ENCODE measurements at regions not wholly inside any gene's neighbourhood (a gene's known extent, or its start where the extent isn't known, plus 50 kb on each side); places are given as distances from the start of the nearest gene placed in this dataset.

GRCh38 chr17:12386225-12386624 is 279.5 kb upstream of the MYOCD start:
- Histone ChIP-seq H3K27ac (ENCODE audit: low read length) (no peak overlapping the region), H3K4me3 (ENCODE audit: low read depth in 1 of 2, low read length in 2 of 2) (no peak overlapping the region), H3K27me3 (ENCODE audit: low read depth, low read length) (no peaks in the 10 kb centered on the region), H3K36me3 (ENCODE audit: control insufficient read depth in 1 of 2, insufficient read depth in 2 of 2, low read length in 2 of 2) (no peaks in the 10 kb centered on the region), H3K4me1 (ENCODE audit: control insufficient read depth in 1 of 2, insufficient read depth in 2 of 2, low read length in 2 of 2) (no peaks in the 10 kb centered on the region), H3K9me3 (ENCODE audit: control insufficient read depth in 1 of 2, low read length in 2 of 2) (no peaks in the 10 kb centered on the region)

DNA sequence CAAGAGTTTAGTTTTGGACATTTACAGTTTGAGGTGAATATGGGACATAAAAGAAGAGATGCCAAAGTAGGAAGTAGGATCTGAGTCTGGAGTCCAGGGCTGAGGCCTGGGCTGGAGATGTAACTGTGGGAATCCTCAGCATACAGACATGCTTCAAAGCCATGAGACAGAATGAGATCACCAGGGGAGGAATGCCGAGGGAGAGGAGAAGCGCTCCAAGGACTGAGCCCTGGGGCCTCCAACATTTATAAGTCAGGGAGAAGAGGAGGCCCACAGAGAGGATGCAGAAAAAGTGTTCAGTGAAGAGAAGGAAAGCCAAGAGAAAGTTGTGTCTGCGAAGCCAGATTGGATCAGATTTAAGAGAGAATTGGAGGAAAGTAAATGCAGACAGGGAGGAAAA is 277.5 kb upstream of the MYOCD start:
- Histone ChIP-seq H3K27me3 (ENCODE audit: low read depth, low read length) (no peaks in the 10 kb centered on the region), H3K4me1 (ENCODE audit: control insufficient read depth in 1 of 2, insufficient read depth in 2 of 2, low read length in 2 of 2) (no peaks in the 10 kb centered on the region), H3K9me3 (ENCODE audit: control insufficient read depth in 1 of 2, low read length in 2 of 2) (no peaks in the 10 kb centered on the region), H3K27ac (ENCODE audit: low read length) (no peak overlapping the region), H3K4me3 (ENCODE audit: low read depth in 1 of 2, low read length in 2 of 2) (no peak overlapping the region), H3K36me3 (ENCODE audit: control insufficient read depth in 1 of 2, insufficient read depth in 2 of 2, low read length in 2 of 2) (no peaks in the 10 kb centered on the region)

DNA sequence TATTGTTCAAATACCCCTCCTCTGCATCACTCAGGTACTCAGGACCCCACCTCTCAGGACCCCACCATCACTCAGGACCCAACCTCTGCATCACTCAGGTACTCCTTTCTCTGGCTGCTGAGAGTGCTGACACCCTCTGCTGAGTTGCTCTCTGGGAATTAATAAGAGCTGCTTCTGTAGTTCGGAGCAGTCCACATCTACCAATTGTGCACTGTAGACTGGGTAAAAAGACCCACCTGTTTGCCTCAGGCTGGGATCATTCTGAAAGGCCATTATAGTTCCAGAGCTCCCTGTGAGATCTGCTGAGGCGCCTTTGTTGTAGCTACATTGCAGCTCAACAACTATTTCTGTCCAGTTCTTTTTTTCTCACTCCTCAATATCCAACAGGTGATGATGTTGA is 276.3 kb upstream of the MYOCD start:
- Histone ChIP-seq H3K9me3 (ENCODE audit: control insufficient read depth in 1 of 2, low read length in 2 of 2) (no peaks in the 10 kb centered on the region), H3K36me3 (ENCODE audit: control insufficient read depth in 1 of 2, insufficient read depth in 2 of 2, low read length in 2 of 2) (no peaks in the 10 kb centered on the region), H3K4me1 (ENCODE audit: control insufficient read depth in 1 of 2, insufficient read depth in 2 of 2, low read length in 2 of 2) (no peaks in the 10 kb centered on the region), H3K27me3 (ENCODE audit: low read depth, low read length) (no peaks in the 10 kb centered on the region), H3K27ac (ENCODE audit: low read length) (no peak overlapping the region), H3K4me3 (ENCODE audit: low read depth in 1 of 2, low read length in 2 of 2) (no peak overlapping the region)

GRCh38 chr17:12390631-12391030 is 275.1 kb upstream of the MYOCD start:
- Histone ChIP-seq H3K9me3 (ENCODE audit: control insufficient read depth in 1 of 2, low read length in 2 of 2) (no peaks in the 10 kb centered on the region), H3K36me3 (ENCODE audit: control insufficient read depth in 1 of 2, insufficient read depth in 2 of 2, low read length in 2 of 2) (no peaks in the 10 kb centered on the region), H3K27ac (ENCODE audit: low read length) (no peak overlapping the region), H3K4me1 (ENCODE audit: control insufficient read depth in 1 of 2, insufficient read depth in 2 of 2, low read length in 2 of 2) (no peaks in the 10 kb centered on the region), H3K27me3 (ENCODE audit: low read depth, low read length) (no peaks in the 10 kb centered on the region), H3K4me3 (ENCODE audit: low read depth in 1 of 2, low read length in 2 of 2) (no peak overlapping the region)

DNA sequence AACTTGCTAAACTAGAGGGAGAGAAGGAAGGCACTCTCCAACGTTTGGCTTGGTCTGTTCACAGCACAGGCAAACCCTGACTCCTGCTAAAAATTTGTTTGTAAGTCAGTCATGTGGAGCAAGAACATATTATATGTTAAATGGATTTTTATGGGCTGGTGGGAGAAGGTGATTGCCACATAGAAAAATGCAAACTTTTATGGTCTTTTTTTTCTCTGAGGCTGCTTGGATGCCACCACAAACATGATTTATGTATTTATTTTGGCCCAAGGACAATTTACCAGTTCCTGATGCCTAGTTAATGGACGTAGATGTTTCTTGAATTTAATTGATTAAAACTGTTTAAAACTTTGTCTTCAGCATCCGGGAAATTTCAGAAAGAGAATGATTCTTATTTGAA is 274.2 kb upstream of the MYOCD start:
- Histone ChIP-seq H3K36me3 (ENCODE audit: control insufficient read depth in 1 of 2, insufficient read depth in 2 of 2, low read length in 2 of 2) (no peaks in the 10 kb centered on the region), H3K4me1 (ENCODE audit: control insufficient read depth in 1 of 2, insufficient read depth in 2 of 2, low read length in 2 of 2) (no peaks in the 10 kb centered on the region), H3K9me3 (ENCODE audit: control insufficient read depth in 1 of 2, low read length in 2 of 2) (no peaks in the 10 kb centered on the region), H3K4me3 (ENCODE audit: low read depth in 1 of 2, low read length in 2 of 2) (no peak overlapping the region), H3K27me3 (ENCODE audit: low read depth, low read length) (no peaks in the 10 kb centered on the region), H3K27ac (ENCODE audit: low read length) (no peak overlapping the region)

- Histone ChIP-seq H3K4me3 (ENCODE audit: low read depth in 1 of 2, low read length in 2 of 2) (no peak overlapping the region), H3K27ac (ENCODE audit: low read length) (no peak overlapping the region), H3K9me3 (ENCODE audit: control insufficient read depth in 1 of 2, low read length in 2 of 2) (no peaks in the 10 kb centered on the region), H3K4me1 (ENCODE audit: control insufficient read depth in 1 of 2, insufficient read depth in 2 of 2, low read length in 2 of 2) (no peaks in the 10 kb centered on the region), H3K36me3 (ENCODE audit: control insufficient read depth in 1 of 2, insufficient read depth in 2 of 2, low read length in 2 of 2) (no peaks in the 10 kb centered on the region), H3K27me3 (ENCODE audit: low read depth, low read length) (no peaks in the 10 kb centered on the region)
Measured at GRCh38 chr17:12395733-12396354, 269.8 kb upstream of the MYOCD start.

DNA sequence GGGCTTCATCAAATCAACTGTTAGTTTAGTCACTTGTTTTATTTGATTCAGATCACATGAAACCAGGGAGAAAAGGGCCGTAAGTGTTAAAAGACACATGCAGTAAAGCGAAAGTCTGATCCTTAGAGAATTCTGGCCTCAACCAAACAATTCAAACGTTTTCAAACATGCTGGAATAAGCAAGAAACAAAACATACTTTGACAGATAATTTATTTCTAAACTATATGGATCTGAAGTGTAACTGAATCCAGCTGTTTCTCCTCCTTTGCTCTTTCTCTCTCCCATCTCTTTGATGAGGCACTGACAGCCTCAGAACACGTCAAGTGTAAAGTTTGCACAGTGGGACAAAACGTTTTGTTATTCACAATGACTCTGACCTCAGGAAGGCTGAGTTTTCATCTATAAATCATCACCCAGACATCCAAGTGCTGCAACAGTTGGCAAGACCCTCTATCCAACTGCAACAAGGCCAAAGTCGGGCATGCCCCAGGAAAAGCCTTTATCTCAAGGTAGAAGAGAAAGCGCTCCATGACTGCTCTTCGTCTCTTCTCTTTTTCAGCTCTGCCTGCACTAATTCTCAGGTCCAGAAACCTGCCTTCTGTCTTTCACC is 267.1 kb upstream of the MYOCD start:
- no peak overlapping the region for H3K4me3 ChIP-seq (ENCODE audit: low read depth in 1 of 2, low read length in 2 of 2)
- H3K27me3 ChIP-seq (ENCODE audit: low read depth, low read length) = no peaks in the 10 kb centered on the region
- H3K36me3 ChIP-seq (ENCODE audit: control insufficient read depth in 1 of 2, insufficient read depth in 2 of 2, low read length in 2 of 2) = no peaks in the 10 kb centered on the region
- H3K27ac ChIP-seq (ENCODE audit: low read length) = no peak overlapping the region
- no peaks in the 10 kb centered on the region for H3K4me1 ChIP-seq (ENCODE audit: control insufficient read depth in 1 of 2, insufficient read depth in 2 of 2, low read length in 2 of 2)
- H3K9me3 ChIP-seq (ENCODE audit: control insufficient read depth in 1 of 2, low read length in 2 of 2) = no peaks in the 10 kb centered on the region

DNA sequence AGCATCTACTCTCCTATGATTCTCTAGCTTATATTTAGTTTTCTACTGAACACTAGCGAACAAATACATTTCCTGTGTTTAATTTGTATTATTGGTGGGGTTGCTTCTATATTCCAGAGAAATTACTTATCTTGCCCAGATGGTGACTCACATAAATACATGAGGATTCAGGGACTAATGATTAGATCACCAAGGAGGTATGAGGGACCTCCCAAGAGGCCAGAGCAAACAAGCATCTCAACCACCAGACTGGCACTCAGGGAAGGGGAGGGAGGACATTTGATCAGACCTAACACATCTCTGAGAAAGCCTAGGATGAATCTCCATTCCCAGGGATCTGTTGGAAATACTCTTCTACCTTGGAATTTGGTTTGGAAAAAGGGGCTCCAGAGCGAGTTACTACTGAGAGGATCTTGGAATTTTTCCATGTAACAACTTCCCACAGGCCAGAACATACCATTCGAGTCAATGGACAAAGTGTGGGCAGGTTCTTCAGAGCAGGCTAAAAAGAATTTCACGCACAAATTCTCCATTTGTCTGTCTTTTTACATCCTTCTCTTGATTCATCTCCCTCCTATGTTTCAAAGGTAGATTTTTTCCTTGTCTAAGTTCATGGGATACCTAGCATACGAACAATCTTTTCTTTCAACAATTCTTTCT is 262.6 kb upstream of the MYOCD start:
- H3K27me3 ChIP-seq (ENCODE audit: low read depth, low read length) = no peaks in the 10 kb centered on the region
- no peaks in the 10 kb centered on the region for H3K9me3 ChIP-seq (ENCODE audit: control insufficient read depth in 1 of 2, low read length in 2 of 2)
- H3K4me3 ChIP-seq (ENCODE audit: low read depth in 1 of 2, low read length in 2 of 2) = no peak overlapping the region
- no peaks in the 10 kb centered on the region for H3K36me3 ChIP-seq (ENCODE audit: control insufficient read depth in 1 of 2, insufficient read depth in 2 of 2, low read length in 2 of 2)
- peaks cover 0 to 12% of the 10 kb centered on the region in 2 donors for H3K4me1 ChIP-seq (ENCODE audit: control insufficient read depth in 1 of 2, insufficient read depth in 2 of 2, low read length in 2 of 2)
- no peak overlapping the region for H3K27ac ChIP-seq (ENCODE audit: low read length)

DNA sequence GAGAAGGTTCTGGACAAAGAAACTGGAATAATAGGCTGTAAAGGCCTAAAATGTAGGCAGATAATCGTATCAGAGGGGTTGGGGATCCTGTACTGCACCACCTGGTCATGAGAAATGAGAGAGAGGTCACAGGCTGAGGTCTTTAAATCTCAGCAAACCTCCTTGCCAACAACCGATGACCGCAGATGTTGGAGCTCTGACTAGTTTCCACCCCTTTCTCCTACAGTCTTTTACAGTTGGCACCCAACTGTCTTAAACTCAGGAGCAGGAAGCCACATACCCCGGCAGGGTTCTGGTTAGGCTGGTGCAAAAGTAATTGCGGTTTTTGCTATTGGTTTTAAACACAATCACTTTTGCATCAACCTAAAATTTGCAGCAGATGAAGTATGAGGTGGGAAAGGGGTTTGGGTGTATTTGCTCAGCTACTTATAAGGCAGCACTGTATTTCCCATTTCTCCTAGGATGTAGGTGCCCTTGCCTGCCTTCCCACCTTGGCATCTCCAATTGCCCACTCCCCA is 261.8 kb upstream of the MYOCD start:
- Histone ChIP-seq H3K36me3 (ENCODE audit: control insufficient read depth in 1 of 2, insufficient read depth in 2 of 2, low read length in 2 of 2) (no peaks in the 10 kb centered on the region), H3K4me3 (ENCODE audit: low read depth in 1 of 2, low read length in 2 of 2) (no peak overlapping the region), H3K27me3 (ENCODE audit: low read depth, low read length) (no peaks in the 10 kb centered on the region), H3K4me1 (ENCODE audit: control insufficient read depth in 1 of 2, insufficient read depth in 2 of 2, low read length in 2 of 2) (peaks cover 0 to 13% of the 10 kb centered on the region in 2 donors), H3K27ac (ENCODE audit: low read length) (no peak overlapping the region), H3K9me3 (ENCODE audit: control insufficient read depth in 1 of 2, low read length in 2 of 2) (no peaks in the 10 kb centered on the region)

GRCh38 chr17:12406623-12407215 is 259.0 kb upstream of the MYOCD start:
- H3K9me3 ChIP-seq (ENCODE audit: control insufficient read depth in 1 of 2, low read length in 2 of 2) = no peaks in the 10 kb centered on the region
- H3K4me3 ChIP-seq (ENCODE audit: low read depth in 1 of 2, low read length in 2 of 2) = no peak overlapping the region
- H3K27me3 ChIP-seq (ENCODE audit: low read depth, low read length) = no peaks in the 10 kb centered on the region
- no peaks in the 10 kb centered on the region for H3K36me3 ChIP-seq (ENCODE audit: control insufficient read depth in 1 of 2, insufficient read depth in 2 of 2, low read length in 2 of 2)
- H3K27ac ChIP-seq (ENCODE audit: low read length) = peak overlapping the region; percentile 40
- H3K4me1 ChIP-seq (ENCODE audit: control insufficient read depth in 1 of 2, insufficient read depth in 2 of 2, low read length in 2 of 2) = peaks cover 0 to 13% of the 10 kb centered on the region in 2 donors

- H3K27ac ChIP-seq (ENCODE audit: low read length) = peak overlapping the region; percentile 40
- no peaks in the 10 kb centered on the region for H3K36me3 ChIP-seq (ENCODE audit: control insufficient read depth in 1 of 2, insufficient read depth in 2 of 2, low read length in 2 of 2)
- H3K27me3 ChIP-seq (ENCODE audit: low read depth, low read length) = no peaks in the 10 kb centered on the region
- H3K9me3 ChIP-seq (ENCODE audit: control insufficient read depth in 1 of 2, low read length in 2 of 2) = no peaks in the 10 kb centered on the region
- H3K4me3 ChIP-seq (ENCODE audit: low read depth in 1 of 2, low read length in 2 of 2) = no peak overlapping the region
- peaks cover 0 to 13% of the 10 kb centered on the region in 2 donors for H3K4me1 ChIP-seq (ENCODE audit: control insufficient read depth in 1 of 2, insufficient read depth in 2 of 2, low read length in 2 of 2)
Measured at GRCh38 chr17:12407495-12408252, 258.0 kb upstream of the MYOCD start.
